ENCODE measurements at regions not wholly inside any gene's neighbourhood (a gene's known extent, or its start where the extent isn't known, plus 50 kb on each side); places are given as distances from the start of the nearest gene placed in this dataset.

DNA sequence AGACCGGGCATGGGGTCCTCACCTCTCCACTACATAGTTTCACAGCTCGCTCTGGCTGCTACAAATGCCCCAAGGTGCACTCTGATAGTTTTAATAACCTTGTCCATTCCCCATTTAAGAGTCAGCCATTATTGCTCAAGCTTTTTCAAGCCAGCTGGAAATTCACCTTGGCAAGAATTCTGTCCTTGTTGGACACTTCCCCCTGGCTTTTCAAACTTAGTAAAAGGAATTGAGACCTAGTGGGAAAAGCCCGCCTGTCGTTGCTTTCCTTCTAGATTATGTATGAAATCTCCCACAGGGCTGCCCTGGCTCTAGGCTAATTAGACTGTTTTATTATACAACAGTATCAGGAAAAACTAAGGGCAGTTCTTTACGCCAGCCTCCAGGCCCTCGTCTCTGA, 293.7 kb upstream of the GADL1 start:
- H3K9me3 Mint-ChIP-seq (ENCODE audit: unreplicated experiment) = no peaks in the 10 kb centered on the region
- H3K9me3 ChIP-seq (ENCODE audit: insufficient read depth, low read depth, low read length) = no peaks in the 10 kb centered on the region
- H3K4me3 Mint-ChIP-seq (ENCODE audit: unreplicated experiment) = no peak overlapping the region
- FAIRE-seq (no peak), DNase-seq (ENCODE audit: low read depth) (no peak)
- no peak overlapping the region for H3K9ac ChIP-seq (ENCODE audit: low read length)
- H3K27ac Mint-ChIP-seq (ENCODE audit: unreplicated experiment) = no peak overlapping the region
- H3K27me3 ChIP-seq (ENCODE audit: insufficient read depth, low read length) = no peaks in the 10 kb centered on the region
- H3K4me1 ChIP-seq (ENCODE audit: insufficient read depth, low read length) = no peaks in the 10 kb centered on the region
- no peaks in the 10 kb centered on the region for H3K79me2 ChIP-seq (ENCODE audit: insufficient read depth, low read length)
- no peak overlapping the region for H3K4me3 ChIP-seq (ENCODE audit: insufficient read depth, low read depth, low read length)
- H3K36me3 ChIP-seq (ENCODE audit: insufficient read depth, low read length) = no peaks in the 10 kb centered on the region
- H2AFZ ChIP-seq (ENCODE audit: low read depth, low read length) = no peak overlapping the region
- no peak overlapping the region for H3K4me2 ChIP-seq (ENCODE audit: low read length)
- no peak overlapping the region for H3K27ac ChIP-seq (ENCODE audit: low read depth, low read length)
- H3K4me1 Mint-ChIP-seq (ENCODE audit: low read depth, unreplicated experiment) = peaks cover 13% of the 10 kb centered on the region
- H4K20me1 ChIP-seq (ENCODE audit: insufficient read depth, low read length) = no peaks in the 10 kb centered on the region
- H3K36me3 Mint-ChIP-seq (ENCODE audit: low read depth, unreplicated experiment) = no peaks in the 10 kb centered on the region
- no peak for TF ChIP-seq EZH2 (IDR thresholded peaks at IDR 0.05; ENCODE audit: insufficient read depth, low read length)
- TF ChIP-seq CTCF (IDR thresholded peaks at IDR 0.05; ENCODE audit: insufficient read depth, low read depth, low read length) = no peak
- H3K27me3 Mint-ChIP-seq (ENCODE audit: low read depth, unreplicated experiment) = peaks cover 2% of the 10 kb centered on the region

DNA sequence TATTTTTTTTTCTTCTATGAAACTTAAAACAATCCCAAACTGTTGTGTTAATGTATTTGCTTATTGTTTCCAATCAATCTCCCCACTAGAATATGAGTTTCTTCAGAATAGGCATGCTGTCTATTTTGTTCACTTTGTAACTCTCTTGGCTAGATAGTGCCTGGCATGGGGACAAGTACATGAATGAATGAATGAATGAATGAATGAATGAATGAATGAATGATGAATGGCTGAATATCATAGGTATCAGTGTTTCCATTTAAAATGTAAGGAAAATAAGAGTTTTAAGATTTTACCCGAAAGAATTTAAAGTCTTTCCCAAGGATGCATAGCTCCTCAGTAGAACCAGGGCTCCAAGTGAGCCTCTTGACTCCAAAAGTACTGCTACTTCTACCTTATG, 294.9 kb upstream of the GADL1 start:
- Mint-ChIP-seq H3K27me3 (ENCODE audit: low read depth, unreplicated experiment) (peaks cover 6% of the 10 kb centered on the region), H3K9me3 (ENCODE audit: unreplicated experiment) (no peaks in the 10 kb centered on the region), H3K36me3 (ENCODE audit: low read depth, unreplicated experiment) (no peaks in the 10 kb centered on the region), H3K4me1 (ENCODE audit: low read depth, unreplicated experiment) (peaks cover 13% of the 10 kb centered on the region), H3K4me3 (ENCODE audit: unreplicated experiment) (no peak overlapping the region), H3K27ac (ENCODE audit: unreplicated experiment) (no peak overlapping the region)
- no peaks in the 10 kb centered on the region for H3K79me2 ChIP-seq (ENCODE audit: insufficient read depth, low read length)
- no peak for DNase-seq (ENCODE audit: low read depth)
- H3K4me1 ChIP-seq (ENCODE audit: insufficient read depth, low read length) = no peaks in the 10 kb centered on the region
- H3K36me3 ChIP-seq (ENCODE audit: insufficient read depth, low read length) = no peaks in the 10 kb centered on the region
- H4K20me1 ChIP-seq (ENCODE audit: insufficient read depth, low read length) = no peaks in the 10 kb centered on the region
- no peaks in the 10 kb centered on the region for H3K9me3 ChIP-seq (ENCODE audit: insufficient read depth, low read depth, low read length)
- no peak overlapping the region for H3K27ac ChIP-seq (ENCODE audit: low read depth, low read length)
- no peak overlapping the region for H2AFZ ChIP-seq (ENCODE audit: low read depth, low read length)
- no peaks in the 10 kb centered on the region for H3K27me3 ChIP-seq (ENCODE audit: insufficient read depth, low read length)
- H3K4me3 ChIP-seq (ENCODE audit: insufficient read depth, low read depth, low read length) = no peak overlapping the region
- no peak for FAIRE-seq
- no peak overlapping the region for H3K4me2 ChIP-seq (ENCODE audit: low read length)
- no peak for TF ChIP-seq CTCF (IDR thresholded peaks at IDR 0.05; ENCODE audit: insufficient read depth, low read depth, low read length)
- TF ChIP-seq EZH2 (IDR thresholded peaks at IDR 0.05; ENCODE audit: insufficient read depth, low read length) = no peak
- no peak overlapping the region for H3K9ac ChIP-seq (ENCODE audit: low read length)

- Mint-ChIP-seq H3K27ac (ENCODE audit: unreplicated experiment) (no peak overlapping the region), H3K36me3 (ENCODE audit: low read depth, unreplicated experiment) (no peaks in the 10 kb centered on the region), H3K27me3 (ENCODE audit: low read depth, unreplicated experiment) (peaks cover 6% of the 10 kb centered on the region), H3K4me1 (ENCODE audit: low read depth, unreplicated experiment) (peaks cover 10% of the 10 kb centered on the region), H3K4me3 (ENCODE audit: unreplicated experiment) (no peak overlapping the region), H3K9me3 (ENCODE audit: unreplicated experiment) (no peaks in the 10 kb centered on the region)
- TF ChIP-seq CTCF (IDR thresholded peaks at IDR 0.05; ENCODE audit: insufficient read depth, low read depth, low read length) (no peak), EZH2 (IDR thresholded peaks at IDR 0.05; ENCODE audit: insufficient read depth, low read length) (no peak)
- Histone ChIP-seq H3K9ac (ENCODE audit: low read length) (no peak overlapping the region), H3K4me1 (ENCODE audit: insufficient read depth, low read length) (no peaks in the 10 kb centered on the region), H3K27me3 (ENCODE audit: insufficient read depth, low read length) (no peaks in the 10 kb centered on the region), H3K79me2 (ENCODE audit: insufficient read depth, low read length) (no peaks in the 10 kb centered on the region), H4K20me1 (ENCODE audit: insufficient read depth, low read length) (no peaks in the 10 kb centered on the region), H3K36me3 (ENCODE audit: insufficient read depth, low read length) (no peaks in the 10 kb centered on the region), H3K9me3 (ENCODE audit: insufficient read depth, low read depth, low read length) (no peaks in the 10 kb centered on the region), H2AFZ (ENCODE audit: low read depth, low read length) (no peak overlapping the region), H3K27ac (ENCODE audit: low read depth, low read length) (no peak overlapping the region), H3K4me2 (ENCODE audit: low read length) (no peak overlapping the region), H3K4me3 (ENCODE audit: insufficient read depth, low read depth, low read length) (no peak overlapping the region)
- DNase-seq (ENCODE audit: low read depth) (no peak), FAIRE-seq (no peak)
Observed at GRCh38 chr3:31189971-31190370, 295.5 kb upstream of the GADL1 start.
